BLaER1 treated with 17β-estradiol and CSF1 and Interleukin-3, amounts not matched to agents 10 nM and 100 nM (cell line): ENCODE measurements at regions not wholly inside any gene's neighbourhood (a gene's known extent, or its start where the extent isn't known, plus 50 kb on each side); places are given as distances from the start of the nearest gene placed in this dataset.

Source experiments
- H3K27ac ChIP-seq, 11 experiments: shearing (Covaris generic); formaldehyde crosslinking; 2 replicates each; pipeline ENCODE4 v1.8.1; 2022
- H3K27me3 ChIP-seq, 11 experiments: shearing (Covaris generic); formaldehyde crosslinking; 2 replicates each; pipeline ENCODE4 v1.8.1; 2022
- H3K36me3 ChIP-seq, 11 experiments: shearing (Covaris generic); formaldehyde crosslinking; 2 replicates each; pipeline ENCODE4 v1.8.1; 2022
- H3K4me1 ChIP-seq, 10 experiments: shearing (Covaris generic); formaldehyde crosslinking; 2 replicates each; pipeline ENCODE4 v1.8.1; 2022
- H3K4me2 ChIP-seq, 11 experiments: shearing (Covaris generic); formaldehyde crosslinking; 2 replicates each; pipeline ENCODE4 v1.8.1; 2022
- H3K4me3 ChIP-seq, 10 experiments: shearing (Covaris generic); formaldehyde crosslinking; 2 replicates each; pipeline ENCODE4 v1.8.1; 2022
- H3K9ac ChIP-seq, 11 experiments: shearing (Covaris generic); formaldehyde crosslinking; 2 replicates each; pipeline ENCODE4 v1.8.1; 2022
- H3K9me3 ChIP-seq, 11 experiments: shearing (Covaris generic); formaldehyde crosslinking; replicated peaks in 1 of 11; 2 replicates each; pipeline ENCODE4 v1.8.1; 2022
- H4K20me1 ChIP-seq, 11 experiments: shearing (Covaris generic); formaldehyde crosslinking; 2 replicates each; pipeline ENCODE4 v1.8.1; 2022
- Cebpa-rat ChIP-seq, 11 experiments: shearing (Covaris generic); IDR thresholded peaks; 2 replicates each; pipeline ENCODE4 v1.8.1; 2022

- no peak overlapping the region for H3K9ac ChIP-seq
- H3K4me1 ChIP-seq = peaks cover 4 to 12% (median 11%) of the 10 kb centered on the region in 10 experiments; a peak in 13 of 20 replicates
- no peaks in the 10 kb centered on the region for H3K36me3 ChIP-seq
- H4K20me1 ChIP-seq = no peaks in the 10 kb centered on the region
- H3K4me3 ChIP-seq = no peak overlapping the region
- no peak for TF ChIP-seq Cebpa-rat (IDR thresholded peaks at IDR 0.05)
- H3K27ac ChIP-seq = peak overlapping the region in 1 of 11 experiments; percentile 40; a peak in 3 of 22 replicates
- no peaks in the 10 kb centered on the region for H3K9me3 ChIP-seq
- peak overlapping the region; percentile 4 to 59 (median 32); a peak in 13 of 22 replicates for H3K4me2 ChIP-seq
- H3K27me3 ChIP-seq = no peaks in the 10 kb centered on the region
These were observed 184.2 kb upstream of the MAN1A1 start for GRCh38 chr6:119533603-119534279.

GRCh38 chr6:119527231-119527578 lies 177.6 kb upstream of the MAN1A1 start:
- TF ChIP-seq Cebpa-rat (IDR thresholded peaks at IDR 0.05) = no peak
- H3K36me3 ChIP-seq = no peaks in the 10 kb centered on the region
- no peaks in the 10 kb centered on the region for H4K20me1 ChIP-seq
- H3K27me3 ChIP-seq = no peaks in the 10 kb centered on the region
- peaks cover 0 to 6% (median 0%) of the 10 kb centered on the region in 10 experiments; a peak in 4 of 20 replicates for H3K4me1 ChIP-seq
- no peak overlapping the region for H3K4me3 ChIP-seq
- no peak overlapping the region for H3K27ac ChIP-seq
- H3K4me2 ChIP-seq = no peak overlapping the region
- H3K9me3 ChIP-seq = no peaks in the 10 kb centered on the region
- no peak overlapping the region for H3K9ac ChIP-seq

- Histone ChIP-seq H3K27ac (no peak overlapping the region), H4K20me1 (no peaks in the 10 kb centered on the region), H3K9me3 (no peaks in the 10 kb centered on the region), H3K4me3 (no peak overlapping the region), H3K9ac (no peak overlapping the region), H3K36me3 (no peaks in the 10 kb centered on the region), H3K27me3 (no peaks in the 10 kb centered on the region), H3K4me1 (peaks cover 0 to 6% (median 0%) of the 10 kb centered on the region in 10 experiments; a peak in 4 of 20 replicates), H3K4me2 (no peak overlapping the region)
- TF ChIP-seq Cebpa-rat (IDR thresholded peaks at IDR 0.05) = no peak
These were observed 177.1 kb upstream of the MAN1A1 start for GRCh38 chr6:119526561-119527230.

- no peak for TF ChIP-seq Cebpa-rat (IDR thresholded peaks at IDR 0.05)
- Histone ChIP-seq H3K27ac (no peak overlapping the region), H3K4me1 (peaks cover 0 to 6% (median 0%) of the 10 kb centered on the region in 10 experiments; a peak in 4 of 20 replicates), H4K20me1 (no peaks in the 10 kb centered on the region), H3K4me3 (no peak overlapping the region), H3K27me3 (no peaks in the 10 kb centered on the region), H3K36me3 (no peaks in the 10 kb centered on the region), H3K9me3 (no peaks in the 10 kb centered on the region), H3K4me2 (no peak overlapping the region), H3K9ac (no peak overlapping the region)
These were observed 174.8 kb upstream of the MAN1A1 start for GRCh38 chr6:119524410-119524809.

GRCh38 chr6:119523556-119523955 lies 174.0 kb upstream of the MAN1A1 start:
- no peaks in the 10 kb centered on the region for H3K27me3 ChIP-seq
- H3K4me3 ChIP-seq = no peak overlapping the region
- H3K4me2 ChIP-seq = peak overlapping the region in 1 of 11 experiments; percentile 22; a peak in 4 of 22 replicates
- H3K36me3 ChIP-seq = no peaks in the 10 kb centered on the region
- peaks cover 0 to 6% (median 0%) of the 10 kb centered on the region in 10 experiments; a peak in 4 of 20 replicates for H3K4me1 ChIP-seq
- H4K20me1 ChIP-seq = no peaks in the 10 kb centered on the region
- H3K9ac ChIP-seq = no peak overlapping the region
- no peak for TF ChIP-seq Cebpa-rat (IDR thresholded peaks at IDR 0.05)
- no peaks in the 10 kb centered on the region for H3K9me3 ChIP-seq
- no peak overlapping the region for H3K27ac ChIP-seq

GRCh38 chr6:119521251-119521650 lies 171.7 kb upstream of the MAN1A1 start:
- Histone ChIP-seq H3K36me3 (no peaks in the 10 kb centered on the region), H3K9ac (no peak overlapping the region), H4K20me1 (no peaks in the 10 kb centered on the region), H3K9me3 (no peaks in the 10 kb centered on the region), H3K4me1 (peaks cover 0 to 9% (median 0%) of the 10 kb centered on the region in 10 experiments; a peak in 4 of 20 replicates), H3K27me3 (no peaks in the 10 kb centered on the region), H3K4me3 (no peak overlapping the region), H3K4me2 (no peak overlapping the region), H3K27ac (no peak overlapping the region)
- TF ChIP-seq Cebpa-rat (IDR thresholded peaks at IDR 0.05) = no peak

- Histone ChIP-seq H4K20me1 (no peaks in the 10 kb centered on the region), H3K27ac (no peak overlapping the region), H3K4me1 (peaks cover 0 to 6% (median 0%) of the 10 kb centered on the region in 10 experiments; a peak in 2 of 20 replicates), H3K4me2 (no peak overlapping the region; a peak in 2 of 22 replicates), H3K4me3 (no peak overlapping the region), H3K27me3 (no peaks in the 10 kb centered on the region), H3K9ac (no peak overlapping the region), H3K36me3 (no peaks in the 10 kb centered on the region), H3K9me3 (no peaks in the 10 kb centered on the region)
- no peak for TF ChIP-seq Cebpa-rat (IDR thresholded peaks at IDR 0.05)
These were observed 167.9 kb upstream of the MAN1A1 start for GRCh38 chr6:119517428-119517827.

GRCh38 chr6:119514345-119514744 lies 164.8 kb upstream of the MAN1A1 start:
- TF ChIP-seq Cebpa-rat (IDR thresholded peaks at IDR 0.05) = no peak

GRCh38 chr6:119511024-119511423 lies 161.5 kb upstream of the MAN1A1 start:
- TF ChIP-seq Cebpa-rat (IDR thresholded peaks at IDR 0.05) = no peak
- Histone ChIP-seq H3K4me3 (no peak overlapping the region), H3K36me3 (no peaks in the 10 kb centered on the region), H3K4me2 (no peak overlapping the region), H3K4me1 (no peaks in the 10 kb centered on the region), H3K27me3 (no peaks in the 10 kb centered on the region), H3K9ac (no peak overlapping the region), H3K27ac (no peak overlapping the region), H4K20me1 (no peaks in the 10 kb centered on the region), H3K9me3 (no peaks in the 10 kb centered on the region)

More at GRCh38 chr6:119514345-119514744, 164.8 kb upstream of the MAN1A1 start:
- Histone ChIP-seq H3K36me3 (no peaks in the 10 kb centered on the region), H3K9ac (no peak overlapping the region), H4K20me1 (no peaks in the 10 kb centered on the region), H3K27me3 (no peaks in the 10 kb centered on the region), H3K4me1 (peaks cover 0 to 6% (median 0%) of the 10 kb centered on the region in 10 experiments; a peak in 2 of 20 replicates), H3K27ac (no peak overlapping the region), H3K4me2 (no peak overlapping the region), H3K4me3 (no peak overlapping the region), H3K9me3 (no peaks in the 10 kb centered on the region)
